GM19324 (cell line): ENCODE measurements at regions not wholly inside any gene's neighbourhood (a gene's known extent, or its start where the extent isn't known, plus 50 kb on each side); places are given as distances from the start of the nearest gene placed in this dataset.
"Not testable (repeated sequence)": the region's sequence is repeated elsewhere in the genome, so short reads cannot be mapped to it uniquely, and the experiment has no call there.

ENCODE experiments used
- ATAC-seq: cut with Tn5 transposase; IDR thresholded peaks from one replicate; pipeline ENCODE4 v1.9.1; 2021; ENCODE audit warnings: mild to moderate bottlenecking, moderate library complexity; ENCODE audit not compliant: unreplicated experiment, low FRiP score

GRCh38 chr7:152505606-152506005, 69.8 kb upstream of the KMT2C start:
- ATAC-seq: no peak

GRCh38 chr7:152504816-152505215, 69.0 kb upstream of the KMT2C start:
- no peak for ATAC-seq

- no peak for ATAC-seq
These were observed 68.6 kb upstream of the KMT2C start for GRCh38 chr7:152504367-152504766.

GRCh38 chr7:152502813-152503790, 67.3 kb upstream of the KMT2C start:
- no peak for ATAC-seq

GRCh38 chr7:152501506-152501905, 65.7 kb upstream of the KMT2C start:
- ATAC-seq: no peak

GRCh38 chr7:152499969-152500368, 64.2 kb upstream of the KMT2C start:
- not testable (repeated sequence) for ATAC-seq

- no peak for ATAC-seq
These were observed 60.1 kb upstream of the KMT2C start for GRCh38 chr7:152495867-152496266.

- no peak for ATAC-seq
These were observed 57.1 kb upstream of the KMT2C start for GRCh38 chr7:152492952-152493351.

- no peak for ATAC-seq
These were observed 53.2 kb upstream of the KMT2C start for GRCh38 chr7:152489044-152489443.

- no peak for ATAC-seq
These were observed 51.2 kb upstream of the KMT2C start for GRCh38 chr7:152486968-152487367.

- no peak for ATAC-seq
These were observed 50.0 kb upstream of the KMT2C start for GRCh38 chr7:152485826-152486225.
